Peyer's patch (tissue), 4 donors: ENCODE measurements at regions not wholly inside any gene's neighbourhood (a gene's known extent, or its start where the extent isn't known, plus 50 kb on each side); places are given as distances from the start of the nearest gene placed in this dataset.

Experiments used
- DNase-seq, 3 donors: peaks; one replicate each; pipeline ENCODE4 v3.0.0-alpha.2; 2017 to 2019
- H3K27ac ChIP-seq, 4 donors: fragments of 200-600 bp; sonication (generic); one replicate each; pipeline ENCODE4 v1.5.1; 2016 to 2019
- H3K27me3 ChIP-seq, 2 donors: fragments of 200-600 bp; sonication (generic); one replicate each; pipeline ENCODE4 v1.5.1; 2019
- H3K36me3 ChIP-seq, 3 donors: fragments of 200-600 bp; sonication (generic); one replicate each; pipeline ENCODE4 v1.5.1; 2016 to 2019
- H3K4me1 ChIP-seq, 4 donors: fragments of 200-600 bp; sonication (generic); one replicate each; pipeline ENCODE4 v1.5.1; 2016 to 2019
- H3K4me3 ChIP-seq, 4 donors: fragments of 200-600 bp; sonication (generic); 1 replicate in 3 of 4; 2 replicates in 1 of 4; pipeline ENCODE4 v1.5.1; 2016 to 2019; ENCODE audit warnings: mild to moderate bottlenecking in 1 of 4
- H3K9me3 ChIP-seq, 4 donors: fragments of 200-600 bp; sonication (generic); one replicate each; pipeline ENCODE4 v1.5.1; 2016 to 2019; ENCODE audit warnings: mild to moderate bottlenecking in 1 of 4
- POLR2A ChIP-seq, 2 donors: fragments of 450-650 bp; IDR thresholded peaks; one replicate each; pipeline ENCODE4 v1.5.1; 2017; ENCODE audit warnings: antibody characterized with exemption in 2 of 2, mild to moderate bottlenecking in 2 of 2, moderate library complexity in 2 of 2
- TF ChIP-seq, protein P1 (sequence below), 6 experiments: fragments of 450-650 bp in 4 of 6; fragments of 200-600 bp in 2 of 6; sonication (generic) in 1 of 6; IDR thresholded peaks; one replicate each; pipeline ENCODE4 v1.5.1; 2017 to 2019; ENCODE audit warnings: antibody characterized with exemption in 6 of 6, mild to moderate bottlenecking in 3 of 6, moderate library complexity in 1 of 6

DNA sequence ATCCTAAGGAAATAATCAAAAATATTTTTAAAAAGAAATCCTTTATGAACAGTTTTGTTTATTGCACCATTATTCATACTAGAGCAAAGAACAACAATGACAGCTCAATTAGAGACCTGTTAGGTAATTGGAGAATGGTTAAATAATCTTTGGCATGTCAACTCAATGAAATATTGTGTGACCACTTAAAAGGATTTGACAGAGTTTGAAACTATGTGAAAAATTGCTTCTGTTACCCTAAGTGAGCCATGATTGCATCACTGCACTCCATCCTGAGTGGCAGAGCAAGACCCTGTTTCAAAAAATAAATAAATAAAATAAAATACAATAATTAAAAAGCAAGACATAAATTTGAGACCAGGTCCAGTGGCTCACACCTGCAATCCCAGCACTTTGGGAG is 66.1 kb upstream of the ATP8B1 start:
- Histone ChIP-seq H3K4me3 (no peak overlapping the region), H3K27ac (no peak overlapping the region), H3K27me3 (no peaks in the 10 kb centered on the region), H3K4me1 (no peaks in the 10 kb centered on the region), H3K9me3 (peaks cover 0 to 11% (median 0%) of the 10 kb centered on the region in 4 donors), H3K36me3 (no peaks in the 10 kb centered on the region)
- TF ChIP-seq POLR2A (IDR thresholded peaks at IDR 0.05), result no peak
- TF ChIP-seq, protein P1, sequence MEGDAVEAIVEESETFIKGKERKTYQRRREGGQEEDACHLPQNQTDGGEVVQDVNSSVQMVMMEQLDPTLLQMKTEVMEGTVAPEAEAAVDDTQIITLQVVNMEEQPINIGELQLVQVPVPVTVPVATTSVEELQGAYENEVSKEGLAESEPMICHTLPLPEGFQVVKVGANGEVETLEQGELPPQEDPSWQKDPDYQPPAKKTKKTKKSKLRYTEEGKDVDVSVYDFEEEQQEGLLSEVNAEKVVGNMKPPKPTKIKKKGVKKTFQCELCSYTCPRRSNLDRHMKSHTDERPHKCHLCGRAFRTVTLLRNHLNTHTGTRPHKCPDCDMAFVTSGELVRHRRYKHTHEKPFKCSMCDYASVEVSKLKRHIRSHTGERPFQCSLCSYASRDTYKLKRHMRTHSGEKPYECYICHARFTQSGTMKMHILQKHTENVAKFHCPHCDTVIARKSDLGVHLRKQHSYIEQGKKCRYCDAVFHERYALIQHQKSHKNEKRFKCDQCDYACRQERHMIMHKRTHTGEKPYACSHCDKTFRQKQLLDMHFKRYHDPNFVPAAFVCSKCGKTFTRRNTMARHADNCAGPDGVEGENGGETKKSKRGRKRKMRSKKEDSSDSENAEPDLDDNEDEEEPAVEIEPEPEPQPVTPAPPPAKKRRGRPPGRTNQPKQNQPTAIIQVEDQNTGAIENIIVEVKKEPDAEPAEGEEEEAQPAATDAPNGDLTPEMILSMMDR (IDR thresholded peaks at IDR 0.05), result no peak
- no peak for DNase-seq

DNA sequence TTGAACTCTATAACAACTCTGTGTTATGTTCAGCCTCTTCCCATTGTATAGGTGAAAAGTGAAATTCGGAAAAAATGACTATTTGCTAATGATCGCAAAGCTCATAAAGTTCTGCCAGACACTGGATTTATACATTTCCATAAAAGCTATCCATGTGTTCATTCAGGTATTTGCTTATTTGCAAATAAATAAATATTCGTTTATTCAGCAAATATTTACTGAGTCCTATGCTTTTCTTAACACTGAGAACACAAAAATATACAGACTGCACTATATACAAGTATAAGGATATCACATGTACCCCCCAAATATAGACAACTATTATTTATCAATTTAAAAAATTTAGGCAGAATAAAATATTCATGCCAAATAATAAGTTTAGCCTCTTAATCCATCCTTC is 63.2 kb upstream of the ATP8B1 start:
- no peak overlapping the region for H3K4me3 ChIP-seq
- no peaks in the 10 kb centered on the region for H3K9me3 ChIP-seq
- TF ChIP-seq, protein P1 (IDR thresholded peaks at IDR 0.05), result no peak
- TF ChIP-seq POLR2A (IDR thresholded peaks at IDR 0.05), result no peak
- H3K27me3 ChIP-seq, result no peaks in the 10 kb centered on the region
- no peak for DNase-seq
- no peaks in the 10 kb centered on the region for H3K36me3 ChIP-seq
- H3K27ac ChIP-seq, result no peak overlapping the region
- H3K4me1 ChIP-seq, result no peaks in the 10 kb centered on the region

DNA sequence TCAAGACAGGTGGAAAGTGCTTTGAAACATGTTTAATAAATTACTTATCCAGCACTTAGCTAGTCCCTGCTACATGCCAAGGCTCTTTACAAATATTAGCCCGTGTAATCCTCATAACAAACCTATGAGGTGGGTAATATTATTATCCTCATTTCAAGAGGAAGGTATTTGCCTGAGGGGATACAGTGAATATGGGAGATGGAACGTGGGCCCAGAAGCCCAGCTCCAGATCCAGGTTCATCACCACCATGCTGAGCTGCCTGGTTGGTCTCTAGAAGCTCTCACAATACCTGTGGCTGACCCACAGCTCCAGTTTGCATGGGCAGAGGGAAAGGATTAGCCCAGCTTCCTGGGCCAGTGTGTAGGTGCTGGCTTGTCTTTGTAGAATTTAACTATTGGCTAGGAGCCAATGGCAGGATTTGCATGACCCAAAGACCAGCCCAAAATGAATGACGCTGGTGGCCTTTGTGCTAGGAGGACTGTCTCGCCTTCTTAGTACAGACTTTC is 61.6 kb upstream of the ATP8B1 start:
- Histone ChIP-seq H3K9me3 (no peaks in the 10 kb centered on the region), H3K27me3 (no peaks in the 10 kb centered on the region), H3K4me1 (no peaks in the 10 kb centered on the region), H3K36me3 (no peaks in the 10 kb centered on the region), H3K4me3 (no peak overlapping the region), H3K27ac (no peak overlapping the region)
- TF ChIP-seq, protein P1 (IDR thresholded peaks at IDR 0.05), result no peak
- no peak for TF ChIP-seq POLR2A (IDR thresholded peaks at IDR 0.05)
- no peak for DNase-seq

DNA sequence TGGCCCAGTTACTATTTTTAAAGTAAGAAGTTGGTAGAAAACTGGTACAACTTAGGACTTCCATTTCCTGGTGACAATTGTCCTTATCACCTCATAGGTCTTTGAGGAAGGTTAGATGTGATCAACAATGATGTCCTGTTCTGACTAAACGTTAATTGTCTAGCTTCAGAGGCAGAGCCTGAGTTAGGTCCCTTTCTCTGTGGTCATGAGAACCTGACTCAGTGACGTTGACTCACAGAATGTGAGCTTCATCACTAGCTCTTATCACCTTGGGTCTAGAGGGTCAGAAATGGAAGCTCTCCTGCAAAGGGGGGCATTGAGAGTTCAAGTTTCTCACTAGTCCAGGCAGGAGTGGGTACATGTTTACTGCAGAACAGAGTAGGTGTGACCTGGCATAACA is 60.6 kb upstream of the ATP8B1 start:
- no peak for DNase-seq
- H3K27me3 ChIP-seq, result no peaks in the 10 kb centered on the region
- no peak overlapping the region for H3K4me3 ChIP-seq
- H3K36me3 ChIP-seq, result no peaks in the 10 kb centered on the region
- TF ChIP-seq POLR2A (IDR thresholded peaks at IDR 0.05), result no peak
- TF ChIP-seq, protein P1 (IDR thresholded peaks at IDR 0.05), result no peak
- no peak overlapping the region for H3K27ac ChIP-seq
- H3K9me3 ChIP-seq, result no peaks in the 10 kb centered on the region
- H3K4me1 ChIP-seq, result no peaks in the 10 kb centered on the region

DNA sequence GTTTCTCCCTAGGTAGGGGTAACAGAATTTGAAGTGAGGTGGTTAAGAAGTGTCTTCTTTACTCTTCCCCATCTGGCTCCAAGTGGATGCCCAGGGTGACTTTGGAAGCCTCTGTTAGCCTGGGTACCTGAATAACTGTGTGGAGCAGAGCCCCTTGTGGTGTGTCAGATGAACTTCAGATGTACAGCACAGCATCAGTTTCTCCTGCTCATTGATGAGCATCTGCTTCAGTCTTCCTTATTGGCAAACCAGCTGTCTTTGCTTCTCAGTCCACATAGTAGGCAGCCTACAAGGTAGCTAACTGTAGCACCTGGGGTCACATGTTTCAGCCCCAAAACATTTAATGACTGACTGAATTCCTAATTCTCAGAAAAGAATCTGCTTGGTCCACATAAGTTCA is 56.2 kb upstream of the ATP8B1 start:
- no peak overlapping the region for H3K27ac ChIP-seq
- TF ChIP-seq, protein P1 (IDR thresholded peaks at IDR 0.05), result peak in 5 of 6 experiments; percentile 2 to 67 (median 53)
- TF ChIP-seq POLR2A (IDR thresholded peaks at IDR 0.05), result no peak
- no peak for DNase-seq
- H3K4me1 ChIP-seq, result no peaks in the 10 kb centered on the region
- H3K27me3 ChIP-seq, result no peaks in the 10 kb centered on the region
- no peaks in the 10 kb centered on the region for H3K9me3 ChIP-seq
- no peaks in the 10 kb centered on the region for H3K36me3 ChIP-seq
- no peak overlapping the region for H3K4me3 ChIP-seq
